Effector memory CD8-positive, alpha-beta T cell (primary cell): ENCODE measurements at regions not wholly inside any gene's neighbourhood (a gene's known extent, or its start where the extent isn't known, plus 50 kb on each side); places are given as distances from the start of the nearest gene placed in this dataset.
"Not testable (repeated sequence)": the region's sequence is repeated elsewhere in the genome, so short reads cannot be mapped to it uniquely, and the experiment has no call there.

ENCODE experiments used
- ATAC-seq: fragments of 150-1000 bp; cut with Tn5 transposase; replicated peaks from 2 replicates; pipeline ENCODE4 v1.10.0; 2021; ENCODE audit warnings: mild to moderate bottlenecking, moderate library complexity
- DNase-seq, 3 experiments: peaks; one replicate each; pipeline ENCODE4 v3.0.0; 2021
- H3K27ac Mint-ChIP-seq, 2 donors: one replicate each; pipeline ENCODE4 v1.8.0; 2022; ENCODE audit warnings: mild to moderate bottlenecking in 2 of 2, mixed read lengths in 2 of 2, moderate library complexity in 2 of 2
- H3K27me3 Mint-ChIP-seq, 2 donors: one replicate each; pipeline ENCODE4 v1.8.0; 2022; ENCODE audit warnings: mixed read lengths in 2 of 2
- H3K36me3 Mint-ChIP-seq: one replicate; pipeline ENCODE4 v1.8.0; 2022; ENCODE audit warnings: mild to moderate bottlenecking, moderate library complexity, mixed read lengths; ENCODE audit not compliant: insufficient read depth
- H3K4me1 Mint-ChIP-seq, 2 donors: one replicate each; pipeline ENCODE4 v1.8.0; 2022; ENCODE audit warnings: low read depth in 2 of 2, mixed read lengths in 2 of 2
- H3K4me3 Mint-ChIP-seq, 2 donors: one replicate each; pipeline ENCODE4 v1.8.0; 2022; ENCODE audit warnings: mild to moderate bottlenecking in 2 of 2, mixed read lengths in 2 of 2, moderate library complexity in 2 of 2
- H3K9me3 Mint-ChIP-seq, 2 donors: one replicate each; pipeline ENCODE4 v1.8.0; 2022; ENCODE audit warnings: mixed read lengths in 2 of 2

DNA sequence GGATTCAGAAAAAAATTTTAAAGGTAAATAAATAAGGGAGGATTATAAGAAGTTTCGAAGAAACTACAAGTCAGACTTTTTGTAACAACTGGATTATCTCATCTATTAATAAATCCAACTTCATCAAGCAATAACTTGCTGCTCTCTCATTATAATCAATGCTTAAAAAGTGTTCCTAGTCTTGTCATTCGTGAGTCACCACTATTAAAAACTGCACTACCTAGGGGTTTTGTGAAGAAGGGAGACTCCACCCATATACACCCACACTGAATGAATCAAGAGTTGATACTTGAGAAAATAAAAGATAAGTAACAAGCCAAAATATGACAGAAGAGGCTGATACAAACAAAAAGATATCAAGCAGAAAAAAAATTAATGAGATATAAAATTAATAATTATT lies 360.5 kb downstream of the ZNF674 start:
- H3K27me3 Mint-ChIP-seq: peaks cover 14 to 16% of the 10 kb centered on the region in 2 donors
- DNase-seq (no peak), ATAC-seq (no peak)
- no peaks in the 10 kb centered on the region for H3K4me1 Mint-ChIP-seq
- no peak overlapping the region for H3K4me3 Mint-ChIP-seq
- H3K9me3 Mint-ChIP-seq: no peaks in the 10 kb centered on the region
- H3K27ac Mint-ChIP-seq: no peak overlapping the region
- no peaks in the 10 kb centered on the region for H3K36me3 Mint-ChIP-seq

DNA sequence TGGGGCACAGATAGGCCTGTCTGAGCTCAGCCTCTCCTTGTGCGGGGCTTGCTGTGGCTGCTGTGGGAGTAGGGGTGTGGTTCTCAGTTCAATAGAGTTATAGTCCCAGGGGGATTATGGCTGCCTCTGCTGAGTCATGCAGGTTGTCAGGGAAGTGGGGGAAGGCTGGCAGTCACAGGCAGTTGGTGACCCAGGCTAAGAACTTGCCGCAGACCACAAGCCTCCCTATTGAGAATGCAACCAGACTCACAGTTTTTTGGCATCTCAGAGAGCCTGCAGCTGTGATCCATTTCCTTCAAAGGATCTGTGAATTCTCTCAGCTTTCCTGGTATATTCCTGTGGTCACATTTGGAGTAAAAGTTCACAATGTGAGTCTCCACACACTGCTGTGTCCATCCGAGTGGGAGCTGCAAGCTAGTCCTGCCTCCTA lies 364.9 kb downstream of the ZNF674 start:
- Mint-ChIP-seq H3K9me3 (no peaks in the 10 kb centered on the region), H3K36me3 (no peaks in the 10 kb centered on the region), H3K27me3 (peaks cover 7 to 8% of the 10 kb centered on the region in 2 donors), H3K4me3 (no peak overlapping the region), H3K27ac (no peak overlapping the region), H3K4me1 (no peaks in the 10 kb centered on the region)
- no peak for ATAC-seq
- no peak for DNase-seq

DNA sequence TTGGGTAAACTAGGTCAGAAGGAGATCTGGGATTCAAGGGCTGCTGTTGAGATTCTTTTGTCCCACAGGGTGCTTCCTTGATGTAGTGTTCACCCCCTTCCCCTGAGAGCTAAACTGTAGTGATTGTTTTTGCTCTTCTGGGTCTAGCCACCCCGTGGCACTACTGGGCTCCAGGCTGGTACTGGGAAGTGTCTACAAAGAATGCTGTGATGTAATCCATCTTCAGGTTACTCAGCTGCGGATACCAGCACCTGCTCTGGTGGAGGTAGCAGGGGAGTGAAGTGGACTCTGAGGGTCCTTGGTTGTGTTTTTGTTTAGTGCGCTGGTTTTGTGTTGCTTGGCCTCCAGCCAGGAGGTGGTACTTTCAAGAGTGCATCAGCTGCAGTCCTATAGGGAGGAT lies 365.5 kb downstream of the ZNF674 start:
- DNase-seq (no peak), ATAC-seq (no peak)
- no peak overlapping the region for H3K27ac Mint-ChIP-seq
- no peaks in the 10 kb centered on the region for H3K4me1 Mint-ChIP-seq
- no peak overlapping the region for H3K4me3 Mint-ChIP-seq
- no peaks in the 10 kb centered on the region for H3K36me3 Mint-ChIP-seq
- H3K27me3 Mint-ChIP-seq: peaks cover 7 to 8% of the 10 kb centered on the region in 2 donors
- no peaks in the 10 kb centered on the region for H3K9me3 Mint-ChIP-seq

DNA sequence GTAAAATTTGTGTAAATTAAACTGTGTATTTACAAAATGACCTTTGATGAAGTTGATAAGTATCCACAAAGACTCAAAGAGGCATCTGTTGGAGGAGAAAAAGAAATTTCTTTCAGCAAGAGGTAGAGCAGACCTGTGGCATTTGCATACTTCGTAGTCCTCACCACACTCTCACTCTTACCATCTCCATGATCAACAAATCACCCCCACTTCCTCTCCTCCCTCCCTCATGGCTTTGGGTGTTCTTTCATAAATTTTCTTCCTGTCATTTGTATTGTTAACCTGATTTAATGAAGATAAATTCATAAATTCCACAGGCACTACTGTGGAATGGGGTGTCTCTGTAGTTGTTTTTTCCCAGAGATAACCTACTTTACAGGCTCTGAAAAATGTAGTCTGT lies 366.5 kb downstream of the ZNF674 start:
- no peak overlapping the region for H3K4me3 Mint-ChIP-seq
- no peaks in the 10 kb centered on the region for H3K9me3 Mint-ChIP-seq
- no peaks in the 10 kb centered on the region for H3K36me3 Mint-ChIP-seq
- H3K27me3 Mint-ChIP-seq: peaks cover 7 to 8% of the 10 kb centered on the region in 2 donors
- H3K4me1 Mint-ChIP-seq: no peaks in the 10 kb centered on the region
- no peak for ATAC-seq
- H3K27ac Mint-ChIP-seq: no peak overlapping the region
- no peak for DNase-seq

DNA sequence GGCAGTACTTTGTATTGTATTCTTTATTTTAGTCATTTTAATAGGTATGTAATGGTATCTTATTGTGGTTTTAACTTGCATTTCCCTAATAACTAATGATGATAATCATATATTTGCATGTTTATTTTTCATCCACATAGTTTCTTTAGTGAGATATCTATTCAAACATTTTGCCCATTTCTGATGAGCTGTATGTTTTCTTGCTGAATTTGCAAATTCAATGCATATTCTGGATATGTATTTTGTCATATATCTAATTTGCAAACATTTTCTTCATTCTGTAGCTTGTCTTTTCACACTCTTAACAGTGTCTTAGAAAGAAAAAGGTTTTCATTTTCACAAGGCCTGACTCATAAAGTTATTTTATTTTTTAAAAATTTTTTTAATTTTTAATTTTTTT lies 372.1 kb downstream of the ZNF674 start:
- ATAC-seq (no peak), DNase-seq (no peak)
- Mint-ChIP-seq H3K36me3 (no peaks in the 10 kb centered on the region), H3K4me3 (no peak overlapping the region), H3K9me3 (no peaks in the 10 kb centered on the region), H3K4me1 (no peaks in the 10 kb centered on the region), H3K27ac (no peak overlapping the region), H3K27me3 (peaks cover 0 to 2% of the 10 kb centered on the region in 2 donors)

DNA sequence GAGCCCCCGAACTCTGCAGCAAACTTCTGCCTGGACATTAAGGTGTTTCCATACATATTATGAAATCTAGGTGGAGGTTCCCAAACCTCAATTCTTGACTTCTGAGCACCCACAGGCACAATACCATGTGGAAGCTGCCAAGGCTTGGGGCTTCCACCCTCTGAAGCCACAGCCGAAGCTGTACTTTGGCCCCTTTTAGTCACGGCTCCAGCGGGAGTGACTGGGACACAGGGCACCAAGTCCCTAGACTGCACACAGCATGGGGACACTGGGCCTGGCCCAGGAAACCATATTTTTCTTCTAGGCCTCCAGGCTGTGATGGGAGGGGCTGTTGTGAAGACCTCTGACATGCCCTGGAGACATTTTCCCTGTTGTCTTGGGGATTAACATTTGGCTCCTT lies 373.8 kb downstream of the ZNF674 start:
- H3K4me1 Mint-ChIP-seq, ATAC-seq, H3K9me3 Mint-ChIP-seq, H3K27ac Mint-ChIP-seq, H3K4me3 Mint-ChIP-seq, DNase-seq, H3K36me3 Mint-ChIP-seq: not testable (repeated sequence)
- H3K27me3 Mint-ChIP-seq: peaks cover 9 to 11% of the 10 kb centered on the region in 2 donors

DNA sequence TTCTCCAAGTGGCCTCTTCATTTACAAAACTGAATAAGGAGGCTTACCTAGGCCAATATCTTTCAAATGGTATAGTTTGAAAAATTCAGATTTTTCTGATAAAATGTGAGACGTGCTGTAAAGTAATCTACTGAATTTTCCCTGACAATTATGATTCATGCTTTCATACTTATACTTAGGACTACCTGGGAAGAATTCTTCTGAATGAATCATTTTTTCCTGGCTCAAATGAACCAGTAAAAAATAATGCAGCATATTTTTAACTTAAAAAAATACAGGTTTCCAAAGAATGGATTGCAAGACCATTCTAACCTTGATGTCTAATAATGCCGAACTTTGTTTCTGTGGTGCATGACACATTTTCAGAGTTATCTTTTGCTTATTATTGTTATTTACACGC lies 375.4 kb downstream of the ZNF674 start:
- H3K36me3 Mint-ChIP-seq: no peaks in the 10 kb centered on the region
- no peaks in the 10 kb centered on the region for H3K9me3 Mint-ChIP-seq
- DNase-seq: no peak
- no peak overlapping the region for H3K27ac Mint-ChIP-seq
- peaks cover 9 to 11% of the 10 kb centered on the region in 2 donors for H3K27me3 Mint-ChIP-seq
- H3K4me1 Mint-ChIP-seq: no peaks in the 10 kb centered on the region
- ATAC-seq: no peak
- H3K4me3 Mint-ChIP-seq: no peak overlapping the region

DNA sequence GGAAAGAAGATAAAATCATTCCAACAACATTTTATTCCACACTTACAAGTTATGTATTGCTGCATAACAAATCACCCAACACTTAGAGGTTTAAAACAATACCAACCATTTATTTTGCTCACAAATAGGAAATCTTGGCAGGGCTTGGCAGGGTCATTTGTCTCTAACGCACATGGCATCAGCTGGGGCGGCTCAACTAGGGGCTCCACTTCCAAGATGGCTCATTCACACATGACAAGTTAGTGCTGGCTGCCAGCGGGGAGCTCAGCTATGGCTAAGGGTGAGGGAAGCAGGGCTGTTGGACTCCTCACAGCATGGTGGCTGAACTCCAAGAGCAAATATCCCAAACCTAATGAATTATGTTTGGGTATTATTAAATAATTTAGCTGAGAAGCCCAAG lies 377.0 kb downstream of the ZNF674 start:
- H3K4me3 Mint-ChIP-seq: no peak overlapping the region
- no peak overlapping the region for H3K27ac Mint-ChIP-seq
- H3K9me3 Mint-ChIP-seq: no peaks in the 10 kb centered on the region
- peaks cover 9 to 11% of the 10 kb centered on the region in 2 donors for H3K27me3 Mint-ChIP-seq
- ATAC-seq (no peak), DNase-seq (no peak)
- H3K36me3 Mint-ChIP-seq: no peaks in the 10 kb centered on the region
- H3K4me1 Mint-ChIP-seq: no peaks in the 10 kb centered on the region

DNA sequence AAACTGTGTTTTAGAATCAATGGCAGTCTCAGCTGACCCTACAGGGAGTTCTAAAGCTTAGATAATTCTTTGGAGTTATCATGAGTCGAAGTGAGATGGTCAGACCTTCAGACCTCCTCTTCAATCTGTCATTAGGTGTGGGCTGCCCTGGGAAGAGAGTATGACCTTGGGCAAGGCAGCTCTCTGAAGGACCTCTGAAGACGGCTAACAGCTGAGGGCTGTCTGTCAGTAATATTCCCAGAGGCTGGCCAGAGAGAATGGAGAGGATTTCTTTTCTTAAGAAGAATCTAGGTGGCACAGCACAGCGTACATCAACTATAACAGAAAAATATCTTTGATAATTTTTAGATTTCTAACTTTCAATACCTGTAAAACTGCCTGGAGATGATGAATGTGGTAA lies 379.4 kb downstream of the ZNF674 start:
- ATAC-seq: no peak
- Mint-ChIP-seq H3K27me3 (peaks cover 9 to 11% of the 10 kb centered on the region in 2 donors), H3K4me3 (no peak overlapping the region)

DNA sequence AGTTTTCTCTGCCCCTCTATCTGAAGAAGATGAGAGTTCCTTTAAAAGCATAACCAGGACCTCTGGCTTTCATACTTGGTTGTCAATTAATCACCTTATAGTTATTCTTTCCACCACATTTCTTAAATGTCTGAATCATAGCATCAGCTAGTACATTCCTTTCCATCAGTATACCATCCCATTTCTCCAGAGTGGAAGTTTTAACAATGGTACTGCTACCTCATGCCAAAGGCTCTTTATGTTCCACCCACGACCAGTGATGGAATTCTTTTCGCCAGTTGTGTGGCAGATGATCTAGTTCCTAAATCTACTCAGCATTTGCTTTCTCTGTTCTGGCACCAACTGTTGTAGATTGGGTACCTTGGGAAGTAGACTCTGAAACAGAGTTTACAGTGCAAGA lies 379.8 kb downstream of the ZNF674 start:
- DNase-seq (no peak), ATAC-seq (no peak)
- no peaks in the 10 kb centered on the region for H3K4me1 Mint-ChIP-seq
- no peaks in the 10 kb centered on the region for H3K9me3 Mint-ChIP-seq
- H3K4me3 Mint-ChIP-seq: no peak overlapping the region
- H3K36me3 Mint-ChIP-seq: no peaks in the 10 kb centered on the region
- no peak overlapping the region for H3K27ac Mint-ChIP-seq
- H3K27me3 Mint-ChIP-seq: peaks cover 9 to 11% of the 10 kb centered on the region in 2 donors

More for the DNA sequence above, 379.4 kb downstream of the ZNF674 start:
- no peak for DNase-seq
- H3K27ac Mint-ChIP-seq: no peak overlapping the region
- H3K9me3 Mint-ChIP-seq: no peaks in the 10 kb centered on the region
- H3K36me3 Mint-ChIP-seq: no peaks in the 10 kb centered on the region
- no peaks in the 10 kb centered on the region for H3K4me1 Mint-ChIP-seq

DNA sequence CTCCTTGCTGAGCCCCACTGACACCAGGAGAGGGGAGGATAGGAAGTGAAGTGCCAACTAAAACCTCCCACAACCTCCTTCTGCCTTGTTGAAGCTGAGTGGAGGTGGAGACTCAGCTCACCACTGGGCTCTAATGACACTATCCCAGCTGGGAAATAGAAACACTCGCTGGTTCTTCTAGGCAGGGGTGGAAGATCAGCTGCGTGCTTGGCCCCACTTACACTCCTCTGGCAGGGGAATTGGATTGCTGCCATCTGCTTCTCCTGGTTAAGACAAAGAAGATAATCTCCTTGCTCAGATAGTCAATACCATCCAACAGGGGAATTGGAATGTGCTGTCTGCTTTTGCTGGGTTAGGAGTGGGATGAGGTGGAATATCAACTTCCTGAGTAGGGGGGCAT lies 392.5 kb downstream of the ZNF674 start:
- H3K4me3 Mint-ChIP-seq: no peak overlapping the region
- no peak for ATAC-seq
- no peaks in the 10 kb centered on the region for H3K9me3 Mint-ChIP-seq
- H3K4me1 Mint-ChIP-seq: no peaks in the 10 kb centered on the region
- no peak for DNase-seq
- H3K27me3 Mint-ChIP-seq: peaks cover 1 to 8% of the 10 kb centered on the region in 2 donors
- H3K36me3 Mint-ChIP-seq: no peaks in the 10 kb centered on the region
- no peak overlapping the region for H3K27ac Mint-ChIP-seq

DNA sequence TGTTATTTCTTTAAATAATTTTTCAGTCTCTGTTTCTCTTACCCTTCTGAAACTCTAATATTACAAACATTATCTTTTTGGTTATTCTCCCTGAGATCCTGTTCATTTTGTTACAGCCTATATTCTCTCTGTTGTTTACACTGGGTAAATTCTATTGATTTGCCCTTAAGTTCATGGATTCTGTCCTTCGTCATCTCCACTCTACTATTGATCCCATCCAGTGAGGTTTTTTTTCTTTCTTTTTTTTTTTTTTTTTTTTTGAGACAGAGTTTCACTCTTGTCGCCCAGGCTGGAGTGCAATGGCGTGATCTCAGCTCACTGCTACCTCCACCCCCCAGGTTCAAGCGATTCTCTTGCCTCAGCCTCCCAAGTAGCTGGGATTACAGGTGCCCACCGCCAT lies 393.9 kb downstream of the ZNF674 start:
- not testable (repeated sequence) for H3K27ac Mint-ChIP-seq, H3K4me3 Mint-ChIP-seq, H3K36me3 Mint-ChIP-seq, DNase-seq, H3K4me1 Mint-ChIP-seq, H3K9me3 Mint-ChIP-seq, ATAC-seq, H3K27me3 Mint-ChIP-seq

DNA sequence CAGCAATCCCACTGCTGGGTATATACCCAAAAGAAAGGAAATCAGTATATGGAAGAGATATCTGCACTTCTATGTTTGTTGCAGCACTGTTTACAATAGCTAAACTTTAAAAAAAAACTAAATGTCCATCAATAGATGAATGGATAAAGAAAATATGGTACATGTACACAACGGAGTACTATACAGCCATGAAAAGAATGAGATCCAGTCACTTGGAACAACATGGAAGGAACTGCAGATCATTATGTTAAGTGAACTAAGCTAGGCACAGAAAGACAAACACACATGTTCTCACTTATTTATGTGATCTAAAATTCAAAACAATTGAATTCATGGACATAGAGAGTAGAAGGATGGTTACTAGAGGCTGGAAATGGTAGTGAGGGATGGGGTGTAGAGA lies 400.7 kb downstream of the ZNF674 start:
- H3K36me3 Mint-ChIP-seq: no peaks in the 10 kb centered on the region
- H3K4me1 Mint-ChIP-seq: no peaks in the 10 kb centered on the region
- no peak for ATAC-seq
- H3K9me3 Mint-ChIP-seq: no peaks in the 10 kb centered on the region
- DNase-seq: no peak
- H3K4me3 Mint-ChIP-seq: no peak overlapping the region
- no peaks in the 10 kb centered on the region for H3K27me3 Mint-ChIP-seq
- H3K27ac Mint-ChIP-seq: no peak overlapping the region

DNA sequence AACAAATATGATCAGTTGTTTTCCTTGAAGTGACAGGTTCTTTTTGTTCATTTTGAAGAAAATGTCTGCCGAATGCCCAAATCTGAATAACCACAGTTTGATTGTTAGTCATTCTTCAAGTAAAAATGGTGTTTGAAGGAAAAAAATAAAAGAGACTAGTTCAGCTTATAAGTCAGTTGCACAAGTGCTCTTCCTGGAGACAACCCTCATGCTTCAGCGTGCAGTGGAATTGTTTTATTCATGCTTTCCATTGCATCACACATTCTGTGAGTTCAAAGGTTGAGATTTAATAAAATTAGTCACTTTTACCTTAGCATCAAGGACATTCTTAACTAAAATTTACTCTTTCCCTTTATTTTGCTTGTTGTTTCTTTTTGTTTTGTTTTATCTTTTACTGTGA lies 404.9 kb downstream of the ZNF674 start:
- no peaks in the 10 kb centered on the region for H3K27me3 Mint-ChIP-seq
- H3K9me3 Mint-ChIP-seq: no peaks in the 10 kb centered on the region
- ATAC-seq (no peak), DNase-seq (no peak)
- no peak overlapping the region for H3K4me3 Mint-ChIP-seq
- H3K27ac Mint-ChIP-seq: no peak overlapping the region
- no peaks in the 10 kb centered on the region for H3K36me3 Mint-ChIP-seq
- no peaks in the 10 kb centered on the region for H3K4me1 Mint-ChIP-seq

DNA sequence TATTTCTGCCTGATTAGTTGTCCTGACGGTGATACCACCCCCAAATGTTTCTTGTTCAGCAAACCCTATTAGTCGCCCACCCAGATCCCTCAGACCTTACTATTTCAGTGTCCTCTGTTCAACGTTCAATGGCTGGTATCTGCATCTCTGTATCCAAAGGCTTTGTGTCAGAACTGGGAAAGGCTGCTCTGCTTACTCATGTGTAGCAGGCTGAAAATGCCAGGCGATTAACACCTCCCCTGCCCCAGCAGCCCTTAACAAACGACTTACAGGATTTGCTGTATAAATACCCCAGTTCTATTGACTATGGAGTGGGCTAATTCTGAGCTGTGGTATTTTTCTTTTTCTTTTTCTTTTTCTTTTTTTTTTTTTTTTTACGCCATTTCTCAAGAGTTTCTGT lies 415.0 kb downstream of the ZNF674 start:
- Mint-ChIP-seq H3K4me3 (no peak overlapping the region), H3K27ac (no peak overlapping the region), H3K27me3 (peaks cover 10 to 34% of the 10 kb centered on the region in 2 donors), H3K9me3 (no peaks in the 10 kb centered on the region), H3K36me3 (no peaks in the 10 kb centered on the region), H3K4me1 (no peaks in the 10 kb centered on the region)
- no peak for ATAC-seq
- DNase-seq: no peak
